ENCODE measurements at regions not wholly inside any gene's neighbourhood (a gene's known extent, or its start where the extent isn't known, plus 50 kb on each side); places are given as distances from the start of the nearest gene placed in this dataset.

DNA sequence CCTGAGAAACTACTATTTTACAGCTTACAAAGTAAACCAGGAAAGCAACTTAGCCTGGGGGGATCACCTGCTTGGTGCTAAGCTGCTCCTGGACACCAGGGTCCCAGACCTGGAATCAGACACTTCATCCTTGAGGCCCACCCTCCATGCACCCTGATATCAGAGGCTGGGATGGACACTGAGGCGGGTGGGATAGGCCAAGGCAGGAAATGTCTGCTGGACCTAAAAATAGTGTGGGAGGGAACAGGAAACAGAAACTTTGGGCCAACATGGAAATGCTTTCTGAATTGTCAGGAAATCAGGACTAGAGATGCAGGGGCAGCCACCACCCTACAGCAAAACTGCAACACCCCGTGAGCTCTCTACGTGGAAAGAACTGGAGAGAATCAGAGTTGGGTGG is 101.5 kb upstream of the PODXL start:
- TF ChIP-seq, protein P1, sequence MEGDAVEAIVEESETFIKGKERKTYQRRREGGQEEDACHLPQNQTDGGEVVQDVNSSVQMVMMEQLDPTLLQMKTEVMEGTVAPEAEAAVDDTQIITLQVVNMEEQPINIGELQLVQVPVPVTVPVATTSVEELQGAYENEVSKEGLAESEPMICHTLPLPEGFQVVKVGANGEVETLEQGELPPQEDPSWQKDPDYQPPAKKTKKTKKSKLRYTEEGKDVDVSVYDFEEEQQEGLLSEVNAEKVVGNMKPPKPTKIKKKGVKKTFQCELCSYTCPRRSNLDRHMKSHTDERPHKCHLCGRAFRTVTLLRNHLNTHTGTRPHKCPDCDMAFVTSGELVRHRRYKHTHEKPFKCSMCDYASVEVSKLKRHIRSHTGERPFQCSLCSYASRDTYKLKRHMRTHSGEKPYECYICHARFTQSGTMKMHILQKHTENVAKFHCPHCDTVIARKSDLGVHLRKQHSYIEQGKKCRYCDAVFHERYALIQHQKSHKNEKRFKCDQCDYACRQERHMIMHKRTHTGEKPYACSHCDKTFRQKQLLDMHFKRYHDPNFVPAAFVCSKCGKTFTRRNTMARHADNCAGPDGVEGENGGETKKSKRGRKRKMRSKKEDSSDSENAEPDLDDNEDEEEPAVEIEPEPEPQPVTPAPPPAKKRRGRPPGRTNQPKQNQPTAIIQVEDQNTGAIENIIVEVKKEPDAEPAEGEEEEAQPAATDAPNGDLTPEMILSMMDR (conservative IDR thresholded peaks at IDR 0.05; ENCODE audit: low read length): no peak
- no peak for TF ChIP-seq EZH2phosphoT487 (IDR thresholded peaks at IDR 0.05; ENCODE audit: borderline replicate concordance)
